NCI-H1694 treated with DMSO at 0.1 percent for 48 hours (cell line): ENCODE measurements at regions not wholly inside any gene's neighbourhood (a gene's known extent, or its start where the extent isn't known, plus 50 kb on each side); places are given as distances from the start of the nearest gene placed in this dataset.

ENCODE experiments used
- DNase-seq: peaks from one replicate; lab custom pipeline; 2025; lab: John Stamatoyannopoulos, UW

DNA sequence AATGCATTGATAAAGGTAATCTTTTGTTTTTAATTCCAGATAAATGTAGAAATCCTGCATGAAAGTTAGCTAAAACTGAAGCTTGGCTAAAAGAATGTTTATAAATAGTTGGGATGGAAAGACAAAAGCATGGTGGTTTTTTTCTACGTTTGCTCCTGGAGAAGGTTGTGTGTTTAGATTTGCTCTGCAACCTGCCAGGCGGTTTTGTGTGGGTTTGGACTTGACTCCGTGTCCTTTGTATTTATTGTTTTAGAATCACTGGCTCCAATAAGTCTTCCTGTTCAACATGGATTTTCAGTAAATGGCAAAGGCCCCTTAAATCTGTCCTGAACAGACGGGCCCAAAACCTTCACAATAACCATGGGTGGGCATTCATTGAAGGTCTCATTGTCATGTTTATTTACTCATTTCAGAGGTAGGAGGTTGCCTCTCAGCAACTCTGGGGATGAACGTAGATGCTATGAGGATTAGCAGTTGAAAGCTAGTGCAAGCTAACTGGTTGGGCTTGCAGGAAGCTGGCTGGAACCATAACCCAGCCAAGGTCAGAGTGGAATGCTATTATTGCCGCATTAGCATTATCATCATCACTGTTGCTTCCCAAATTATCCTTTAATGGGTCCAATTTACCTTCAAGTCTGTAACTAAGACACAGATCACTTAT lies 60.6 kb upstream of the ADAMTS9 start:
- no peak for DNase-seq

DNA sequence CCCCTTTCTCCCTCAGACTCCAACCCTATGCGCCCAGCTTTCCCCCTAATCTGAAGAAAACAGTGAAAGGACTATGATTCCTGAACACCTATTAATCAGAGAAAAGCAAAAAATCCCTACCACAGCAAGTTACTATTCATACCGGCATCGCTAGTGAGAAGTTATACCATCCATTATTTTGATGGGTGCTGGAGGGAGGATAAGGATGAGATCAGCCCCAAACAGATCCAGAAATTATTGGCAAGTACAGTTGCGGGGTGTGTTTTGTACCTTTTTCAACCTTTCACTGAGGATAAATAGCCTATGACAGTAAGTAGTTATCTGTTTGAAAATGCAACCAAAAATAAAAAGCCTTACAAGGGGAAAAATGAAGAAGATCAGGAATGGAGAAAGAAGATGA lies 59.9 kb upstream of the ADAMTS9 start:
- DNase-seq: no peak

DNA sequence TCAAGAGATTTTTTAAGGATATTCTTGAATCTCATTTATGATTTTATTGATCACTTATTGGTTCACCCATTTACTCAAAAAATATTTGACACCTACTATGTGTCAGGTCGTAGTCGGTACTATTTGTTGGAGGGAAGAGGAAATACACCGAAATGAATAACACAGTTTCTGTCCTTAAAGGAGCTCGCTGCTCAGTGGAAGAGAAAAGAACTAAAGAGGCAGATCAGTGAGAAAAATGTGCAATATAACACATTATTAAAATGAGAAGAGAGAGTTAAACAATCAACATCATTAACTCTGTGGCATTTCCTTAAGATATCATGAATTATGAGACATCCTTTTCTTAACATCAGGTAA lies 56.1 kb upstream of the ADAMTS9 start:
- DNase-seq: no peak

DNA sequence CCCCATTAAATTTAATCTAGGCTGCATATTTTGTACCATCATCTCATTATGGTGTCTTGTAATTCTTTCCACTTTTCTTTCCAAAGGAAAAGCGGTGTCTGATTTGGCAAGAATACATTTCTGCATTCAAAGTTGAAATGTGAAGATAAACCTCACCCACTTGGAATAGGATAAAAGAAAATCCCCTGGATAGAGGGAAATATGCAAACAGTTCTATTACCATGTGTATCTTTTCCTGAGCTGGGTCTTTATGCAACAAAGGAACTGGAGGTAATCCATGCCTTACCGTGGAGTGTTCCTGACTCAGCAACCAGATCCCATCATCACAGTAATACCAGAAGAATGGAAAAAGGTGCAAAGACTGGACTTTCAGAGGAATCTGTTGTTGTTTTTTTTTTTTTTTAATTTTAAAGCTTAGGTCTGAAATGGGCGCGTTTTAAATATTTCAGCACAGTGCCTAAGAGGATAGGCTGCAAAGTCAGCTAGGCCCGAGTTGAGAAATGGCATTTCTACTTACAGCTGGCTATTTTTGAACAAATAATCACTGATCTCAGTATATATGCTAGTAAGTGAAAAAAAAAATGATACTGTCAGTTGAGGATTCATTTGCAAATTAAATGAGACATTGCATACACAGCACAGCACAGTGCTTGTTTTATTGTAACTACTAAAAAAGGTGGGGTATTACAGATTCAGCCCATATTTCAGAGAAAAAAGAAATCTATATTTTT lies 55.5 kb upstream of the ADAMTS9 start:
- DNase-seq: no peak

DNA sequence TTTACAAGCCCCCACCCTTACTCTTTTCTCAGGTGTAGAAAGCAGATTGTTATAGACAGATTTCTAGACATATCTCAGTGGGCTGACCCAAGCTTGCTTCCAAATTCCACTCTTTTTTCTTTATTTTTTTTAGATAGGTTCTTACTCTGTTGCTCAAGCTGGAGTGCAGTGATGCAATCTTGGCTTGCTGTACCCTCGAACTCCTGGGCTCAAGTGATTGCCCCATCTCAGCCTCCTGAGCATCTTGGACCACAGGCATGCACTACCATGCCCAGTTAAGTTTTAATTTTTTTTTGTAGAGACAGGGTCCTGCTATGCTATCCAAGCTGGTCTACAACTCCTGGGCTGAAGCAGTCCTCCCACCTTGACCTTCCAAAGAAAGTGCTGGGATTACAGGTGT lies 53.5 kb upstream of the ADAMTS9 start:
- DNase-seq: no peak

DNA sequence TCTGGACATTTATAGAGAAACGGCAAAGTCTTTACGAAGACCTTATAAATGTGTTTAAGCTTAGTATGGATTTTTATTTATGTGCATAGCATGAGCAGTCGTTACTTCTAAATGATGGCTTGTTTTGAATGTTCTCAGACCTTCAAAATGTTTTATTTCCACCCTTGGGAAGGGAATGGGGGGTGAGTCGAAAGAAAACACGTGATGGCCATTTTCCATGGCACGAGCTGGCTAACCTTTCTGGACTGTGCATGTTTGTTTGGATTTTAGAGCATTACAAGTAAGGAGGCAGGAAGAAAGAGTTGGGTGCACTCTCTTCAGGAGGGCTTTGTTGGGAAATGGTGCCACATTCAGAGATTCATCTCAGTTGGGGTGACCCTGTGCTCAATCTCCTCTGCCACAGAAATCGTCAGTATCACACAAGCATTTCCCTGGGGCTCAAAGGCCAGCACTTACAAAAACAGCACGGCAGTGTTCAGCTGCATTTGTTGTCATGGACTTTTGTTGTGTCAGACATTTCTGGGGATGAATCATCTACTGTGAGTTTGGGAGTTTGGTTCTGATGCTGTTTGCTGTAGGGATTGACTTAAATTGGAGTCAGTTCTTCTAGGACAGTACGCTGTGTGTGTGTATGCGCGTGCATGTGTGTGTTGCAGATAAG lies 52.3 kb upstream of the ADAMTS9 start:
- DNase-seq: no peak
